Testis (tissue), 2 donors: ENCODE measurements at regions not wholly inside any gene's neighbourhood (a gene's known extent, or its start where the extent isn't known, plus 50 kb on each side); places are given as distances from the start of the nearest gene placed in this dataset.

ENCODE experiments used
- CTCF ChIP-seq, 3 experiments: fragments of 450-650 bp in 2 of 3; fragments of 200-600 bp in 1 of 3; sonication (generic) in 1 of 3; IDR thresholded peaks; one replicate each; pipeline ENCODE4 v1.5.1; 2016 to 2019; ENCODE audit warnings: antibody characterized with exemption in 3 of 3, mild to moderate bottlenecking in 2 of 3, moderate library complexity in 1 of 3
- POLR2A ChIP-seq: fragments of 450-650 bp; IDR thresholded peaks from one replicate; pipeline ENCODE4 v1.6.1; 2017; ENCODE audit warnings: antibody characterized with exemption, mild to moderate bottlenecking, moderate library complexity

- TF ChIP-seq POLR2A (no peak), CTCF (IDR thresholded peaks at IDR 0.05) (no peak)
Measured at GRCh38 chr19:28228854-28229253, 984.1 kb downstream of the UQCRFS1 start.
